B cell (primary cell): ENCODE measurements at regions not wholly inside any gene's neighbourhood (a gene's known extent, or its start where the extent isn't known, plus 50 kb on each side); places are given as distances from the start of the nearest gene placed in this dataset.

Experiments used
- EZH2 ChIP-seq: IDR thresholded peaks from 2 replicates; pipeline ENCODE4 v1.6.1; 2012; ENCODE audit warnings: borderline replicate concordance, low read depth, mild to moderate bottlenecking, moderate library complexity, low read length; ENCODE audit not compliant: insufficient read depth, poor library complexity, severe bottlenecking
- TF ChIP-seq, protein P1 (sequence below): fragments of 200-600 bp; IDR thresholded peaks from one replicate; pipeline ENCODE4 v1.8.0; 2022; ENCODE audit warnings: antibody characterized with exemption, mild to moderate bottlenecking

DNA sequence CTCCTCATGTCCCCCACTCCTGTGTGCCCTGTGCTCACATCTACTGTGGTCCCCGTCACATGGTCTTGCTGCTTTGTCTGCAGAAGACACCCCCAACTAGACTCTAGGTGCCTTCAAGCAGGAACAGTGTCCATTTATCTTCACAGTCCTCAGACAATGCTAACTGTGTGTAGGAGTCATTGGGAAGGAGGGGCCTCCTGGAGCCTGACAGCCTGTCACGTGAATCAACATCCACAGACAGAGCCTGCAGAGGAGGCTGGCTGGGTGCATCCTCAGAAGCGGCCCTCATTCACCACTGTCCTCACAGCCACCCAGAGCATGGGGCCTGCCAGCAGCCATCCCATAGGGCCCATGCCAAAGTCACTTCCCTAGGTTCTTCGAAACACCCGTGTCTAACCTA, 98.7 kb downstream of the MED10 start:
- TF ChIP-seq, protein P1, sequence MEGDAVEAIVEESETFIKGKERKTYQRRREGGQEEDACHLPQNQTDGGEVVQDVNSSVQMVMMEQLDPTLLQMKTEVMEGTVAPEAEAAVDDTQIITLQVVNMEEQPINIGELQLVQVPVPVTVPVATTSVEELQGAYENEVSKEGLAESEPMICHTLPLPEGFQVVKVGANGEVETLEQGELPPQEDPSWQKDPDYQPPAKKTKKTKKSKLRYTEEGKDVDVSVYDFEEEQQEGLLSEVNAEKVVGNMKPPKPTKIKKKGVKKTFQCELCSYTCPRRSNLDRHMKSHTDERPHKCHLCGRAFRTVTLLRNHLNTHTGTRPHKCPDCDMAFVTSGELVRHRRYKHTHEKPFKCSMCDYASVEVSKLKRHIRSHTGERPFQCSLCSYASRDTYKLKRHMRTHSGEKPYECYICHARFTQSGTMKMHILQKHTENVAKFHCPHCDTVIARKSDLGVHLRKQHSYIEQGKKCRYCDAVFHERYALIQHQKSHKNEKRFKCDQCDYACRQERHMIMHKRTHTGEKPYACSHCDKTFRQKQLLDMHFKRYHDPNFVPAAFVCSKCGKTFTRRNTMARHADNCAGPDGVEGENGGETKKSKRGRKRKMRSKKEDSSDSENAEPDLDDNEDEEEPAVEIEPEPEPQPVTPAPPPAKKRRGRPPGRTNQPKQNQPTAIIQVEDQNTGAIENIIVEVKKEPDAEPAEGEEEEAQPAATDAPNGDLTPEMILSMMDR, result no peak
- no peak for TF ChIP-seq EZH2
